ENCODE measurements at regions not wholly inside any gene's neighbourhood (a gene's known extent, or its start where the extent isn't known, plus 50 kb on each side); places are given as distances from the start of the nearest gene placed in this dataset.

DNA sequence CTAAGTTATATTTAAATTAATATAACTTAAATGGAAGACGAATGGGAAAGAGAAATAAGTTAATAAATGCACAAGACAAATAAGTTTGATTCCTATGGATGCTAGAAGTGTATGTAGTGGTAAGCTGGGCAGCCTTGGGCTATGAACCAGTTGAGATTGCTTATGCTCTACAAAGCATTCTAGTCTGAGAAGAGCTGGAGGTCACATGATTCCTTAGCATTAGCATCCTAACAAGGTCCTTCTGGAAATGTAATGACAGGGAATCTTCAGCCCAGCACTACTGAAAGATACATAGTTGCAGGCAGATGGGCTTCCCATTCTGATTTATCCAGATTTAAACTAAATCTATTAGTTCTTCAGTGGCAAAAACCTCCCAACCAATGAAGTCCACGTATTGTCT is 102.3 kb upstream of the ESRRG start:
- TF ChIP-seq, protein P1, sequence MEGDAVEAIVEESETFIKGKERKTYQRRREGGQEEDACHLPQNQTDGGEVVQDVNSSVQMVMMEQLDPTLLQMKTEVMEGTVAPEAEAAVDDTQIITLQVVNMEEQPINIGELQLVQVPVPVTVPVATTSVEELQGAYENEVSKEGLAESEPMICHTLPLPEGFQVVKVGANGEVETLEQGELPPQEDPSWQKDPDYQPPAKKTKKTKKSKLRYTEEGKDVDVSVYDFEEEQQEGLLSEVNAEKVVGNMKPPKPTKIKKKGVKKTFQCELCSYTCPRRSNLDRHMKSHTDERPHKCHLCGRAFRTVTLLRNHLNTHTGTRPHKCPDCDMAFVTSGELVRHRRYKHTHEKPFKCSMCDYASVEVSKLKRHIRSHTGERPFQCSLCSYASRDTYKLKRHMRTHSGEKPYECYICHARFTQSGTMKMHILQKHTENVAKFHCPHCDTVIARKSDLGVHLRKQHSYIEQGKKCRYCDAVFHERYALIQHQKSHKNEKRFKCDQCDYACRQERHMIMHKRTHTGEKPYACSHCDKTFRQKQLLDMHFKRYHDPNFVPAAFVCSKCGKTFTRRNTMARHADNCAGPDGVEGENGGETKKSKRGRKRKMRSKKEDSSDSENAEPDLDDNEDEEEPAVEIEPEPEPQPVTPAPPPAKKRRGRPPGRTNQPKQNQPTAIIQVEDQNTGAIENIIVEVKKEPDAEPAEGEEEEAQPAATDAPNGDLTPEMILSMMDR (IDR thresholded peaks at IDR 0.05): no peak
- ATAC-seq (ENCODE audit: low FRiP score) (no peak), DNase-seq (ENCODE audit: low spot score) (no peak)

DNA sequence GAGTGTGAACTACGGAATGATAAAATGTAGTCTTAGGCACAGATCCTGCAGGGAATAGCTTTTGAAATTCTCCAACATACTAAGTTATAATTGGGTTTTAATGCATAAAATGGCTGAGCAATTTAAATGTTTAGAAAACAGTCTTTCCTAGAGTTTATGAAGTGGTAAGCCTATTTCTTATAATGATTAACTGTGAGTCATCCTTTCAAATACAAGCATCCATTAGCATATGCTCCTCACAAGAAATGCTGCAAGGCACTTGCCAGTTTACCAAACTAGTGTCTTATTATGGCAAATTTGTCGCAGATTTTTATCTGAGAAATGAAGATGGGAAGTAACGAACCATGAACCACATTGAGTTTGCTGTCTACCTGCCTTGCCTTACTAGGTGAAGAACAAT is 101.3 kb upstream of the ESRRG start:
- ATAC-seq (ENCODE audit: low FRiP score) (no peak), DNase-seq (ENCODE audit: low spot score) (no peak)
- TF ChIP-seq, protein P1 (IDR thresholded peaks at IDR 0.05): no peak

DNA sequence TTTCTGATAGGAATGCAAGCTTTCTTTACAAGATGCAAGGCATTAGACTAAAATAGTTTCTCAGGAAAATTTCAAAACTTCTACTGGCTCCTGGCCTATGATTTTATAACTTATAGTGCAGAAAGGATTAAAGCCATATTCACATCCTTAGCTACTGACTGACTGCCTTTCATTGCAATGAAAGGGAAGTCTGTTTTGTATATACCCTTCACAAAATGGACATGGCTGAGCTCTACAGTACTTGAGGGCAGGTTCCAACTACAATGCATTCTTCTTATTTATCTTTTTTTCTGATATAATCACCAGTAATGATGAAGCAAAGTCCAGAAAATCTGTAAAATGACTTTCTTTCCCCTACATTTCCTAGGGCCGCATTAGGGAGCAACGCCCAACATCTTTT is 100.5 kb upstream of the ESRRG start:
- TF ChIP-seq, protein P1 (IDR thresholded peaks at IDR 0.05): no peak
- no peak for DNase-seq (ENCODE audit: low spot score)
- no peak for ATAC-seq (ENCODE audit: low FRiP score)

DNA sequence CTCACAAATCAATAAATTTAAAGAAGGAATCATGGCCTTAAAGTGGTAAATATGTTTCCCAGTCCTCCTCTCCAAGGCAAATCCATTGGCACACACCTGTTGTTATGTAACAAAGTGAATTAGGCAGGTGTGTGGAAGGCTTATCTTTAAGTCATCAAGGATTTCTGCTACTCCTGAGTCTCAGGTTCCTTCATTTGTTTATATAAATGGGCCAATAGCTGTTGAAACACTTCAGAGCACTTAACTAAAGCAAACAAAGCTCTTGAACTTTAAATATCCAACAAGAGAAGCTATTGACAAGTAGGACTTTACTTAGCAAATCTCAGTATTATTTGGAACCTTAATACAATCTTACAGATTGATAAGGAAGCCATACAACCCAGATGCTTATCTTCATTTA is 99.3 kb upstream of the ESRRG start:
- ATAC-seq (ENCODE audit: low FRiP score) (no peak), DNase-seq (ENCODE audit: low spot score) (no peak)
- TF ChIP-seq, protein P1 (IDR thresholded peaks at IDR 0.05): no peak

DNA sequence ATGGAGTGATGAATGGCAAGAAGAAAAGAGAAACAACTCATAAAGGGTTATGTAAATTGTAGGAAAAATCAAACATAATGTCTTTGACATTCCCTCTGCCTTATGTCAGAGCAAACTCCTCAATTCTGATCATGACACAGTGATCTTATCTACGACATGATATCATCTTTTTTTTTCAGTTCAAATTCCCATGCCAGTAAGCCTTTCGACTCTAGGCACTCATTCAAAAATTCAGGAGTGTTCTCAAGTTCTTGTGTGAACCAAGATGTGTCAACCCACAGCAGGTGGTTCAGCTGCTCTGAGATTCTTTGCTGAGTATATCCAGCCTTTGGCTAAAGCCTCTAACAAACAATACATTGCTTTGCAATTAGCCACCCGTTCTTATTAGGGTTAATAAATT is 97.1 kb upstream of the ESRRG start:
- no peak for ATAC-seq (ENCODE audit: low FRiP score)
- DNase-seq (ENCODE audit: low spot score): no peak
- TF ChIP-seq, protein P1 (IDR thresholded peaks at IDR 0.05): no peak

DNA sequence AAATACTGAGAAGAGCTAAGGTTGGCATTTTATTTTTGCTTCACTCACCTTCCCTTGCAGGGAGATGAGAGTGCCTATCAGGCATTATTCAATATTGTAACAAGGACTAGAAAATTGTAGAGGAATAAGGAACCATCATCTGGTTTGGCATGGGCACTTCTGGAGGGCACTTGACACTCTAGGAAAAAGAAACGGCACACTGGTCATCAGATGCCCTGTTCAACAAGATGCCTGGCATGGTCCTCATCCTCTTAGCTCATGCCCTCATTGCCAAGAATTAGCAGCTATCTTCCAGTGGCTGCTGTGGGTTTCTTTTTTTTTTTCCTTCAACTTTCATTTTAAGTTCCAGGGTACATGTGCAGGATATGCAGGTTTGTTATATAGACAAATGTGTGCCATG is 95.1 kb upstream of the ESRRG start:
- ATAC-seq (ENCODE audit: low FRiP score): no peak
- TF ChIP-seq, protein P1 (IDR thresholded peaks at IDR 0.05): no peak
- no peak for DNase-seq (ENCODE audit: low spot score)

DNA sequence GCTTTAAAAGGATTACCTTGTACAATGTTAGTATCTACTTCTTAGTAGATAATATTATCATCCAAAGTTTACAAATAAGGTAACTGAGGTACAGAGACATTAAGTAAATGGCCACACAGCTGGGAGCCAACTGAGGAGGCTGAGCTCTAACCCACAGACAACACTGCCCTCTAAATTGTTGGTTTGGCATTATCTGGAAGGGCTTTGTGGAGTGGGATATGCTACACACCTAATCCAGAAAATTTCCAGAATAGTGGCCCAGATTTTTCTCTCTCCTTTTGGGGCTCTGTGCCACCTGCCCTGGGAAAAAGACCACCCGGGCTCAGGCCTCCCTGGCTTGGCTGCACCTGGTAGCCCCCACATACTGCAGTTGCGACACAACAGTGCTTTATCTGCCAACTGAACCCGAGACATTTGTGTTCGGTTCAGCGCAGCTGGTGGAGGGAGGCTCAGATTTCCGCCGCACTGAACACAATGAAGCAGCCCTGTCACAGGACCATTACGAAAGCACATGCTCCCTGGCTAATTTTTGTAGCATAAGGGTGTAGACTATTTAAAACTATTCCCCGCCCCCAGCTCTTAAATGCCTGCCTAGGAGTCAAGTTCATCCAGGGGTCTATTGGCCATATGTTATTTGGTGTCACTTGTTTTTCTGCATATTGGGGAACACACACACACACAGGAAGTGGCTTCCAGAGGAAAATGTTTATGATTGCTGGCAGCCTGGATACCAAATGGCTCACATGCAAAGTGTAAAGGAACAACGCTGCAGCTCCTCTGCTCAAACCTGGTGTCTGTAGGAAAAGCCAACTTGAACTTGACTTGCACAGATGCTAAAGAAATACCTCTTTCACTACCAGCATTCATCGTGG is 92.3 kb upstream of the ESRRG start:
- DNase-seq (ENCODE audit: low spot score) (no peak), ATAC-seq (ENCODE audit: low FRiP score) (no peak)
- TF ChIP-seq, protein P1 (IDR thresholded peaks at IDR 0.05): no peak

Measured in omental fat pad (tissue), 3 donors.